ENCODE measurements at regions not wholly inside any gene's neighbourhood (a gene's known extent, or its start where the extent isn't known, plus 50 kb on each side); places are given as distances from the start of the nearest gene placed in this dataset.

DNA sequence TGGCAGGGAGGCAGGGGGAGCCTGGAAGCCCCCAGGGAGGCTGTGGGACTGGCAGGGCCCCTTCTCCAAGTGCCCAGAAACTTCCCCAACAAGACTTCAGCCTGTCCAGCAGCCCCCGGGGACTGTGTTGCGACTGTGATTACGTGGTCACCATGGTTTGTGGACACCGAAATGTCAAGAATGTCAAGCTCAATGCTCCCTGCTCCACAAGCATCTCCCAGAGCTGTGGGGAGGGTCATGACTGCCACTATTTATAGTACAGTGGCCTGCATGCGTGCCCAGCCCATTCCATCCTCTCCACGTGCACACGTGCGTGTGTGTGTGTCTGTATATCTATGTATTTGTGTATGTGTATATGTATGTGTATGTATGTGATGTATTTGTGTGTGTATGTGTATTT is 93.8 kb upstream of the MBOAT2 start:
- no peaks in the 10 kb centered on the region for H3K36me3 ChIP-seq (ENCODE audit: control insufficient read depth in 2 of 2, extremely low read depth in 1 of 2, insufficient read depth in 1 of 2, low read length in 1 of 2)
- POLR2A ChIA-PET = no interaction called here
- H3K36me3 Mint-ChIP-seq = no peaks in the 10 kb centered on the region
- H3K27me3 ChIP-seq (replicated peaks in 1 of 2; ENCODE audit: control insufficient read depth in 2 of 2, extremely low read depth in 1 of 2, insufficient read depth in 2 of 2, low read length in 1 of 2) = peaks cover 0 to 43% of the 10 kb centered on the region in 2 experiments
- H3K4me1 Mint-ChIP-seq = peaks cover 6 to 14% (median 8%) of the 10 kb centered on the region in 3 donors
- H3K27ac ChIP-seq (ENCODE audit: low read length) = no peak overlapping the region
- no peak overlapping the region for H3K27ac Mint-ChIP-seq
- H3K27me3 Mint-ChIP-seq = peaks cover 33 to 41% of the 10 kb centered on the region in 2 donors
- H3K9me3 Mint-ChIP-seq = no peaks in the 10 kb centered on the region
- H3K4me3 ChIP-seq (ENCODE audit: control insufficient read depth in 1 of 2, extremely low read depth in 1 of 2, low read length in 1 of 2) = no peak overlapping the region
- DNase-seq (no peak), ATAC-seq (replicated peaks in 1 of 4) (no peak)
- no peaks in the 10 kb centered on the region for H3K9me3 ChIP-seq
- H3K4me1 ChIP-seq (ENCODE audit: control insufficient read depth in 1 of 2, extremely low read depth in 1 of 2, insufficient read depth in 2 of 2, low read length in 2 of 2) = no peaks in the 10 kb centered on the region
- CTCF ChIA-PET = no interaction called here
- H3K4me3 Mint-ChIP-seq = no peak overlapping the region
- 89% methylated on average over 6 of the region's 8 CpGs for WGBS (ENCODE audit: insufficient coverage)

DNA sequence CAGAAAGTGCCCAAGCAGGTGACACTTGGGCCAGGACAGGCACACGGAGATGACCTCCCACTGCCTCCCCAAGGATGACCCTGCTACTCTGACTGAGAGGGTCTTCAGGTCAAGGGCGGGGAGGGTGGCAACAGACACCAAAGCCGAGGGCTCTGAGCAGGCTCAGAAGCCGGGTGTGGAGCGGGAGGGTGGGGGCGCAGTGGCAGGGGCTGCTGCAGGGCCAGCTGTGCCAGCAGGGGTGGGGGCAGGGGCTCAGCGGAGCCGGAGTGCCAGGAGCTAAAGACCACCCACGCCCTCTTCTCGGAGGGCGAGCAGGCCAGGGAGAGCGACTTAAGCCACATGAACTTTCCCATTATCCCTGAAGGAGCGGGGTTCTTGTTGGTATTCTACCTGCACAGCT is 93.3 kb upstream of the MBOAT2 start:
- Histone ChIP-seq H3K4me3 (ENCODE audit: control insufficient read depth in 1 of 2, extremely low read depth in 1 of 2, low read length in 1 of 2) (no peak overlapping the region), H3K9me3 (no peaks in the 10 kb centered on the region), H3K4me1 (ENCODE audit: control insufficient read depth in 1 of 2, extremely low read depth in 1 of 2, insufficient read depth in 2 of 2, low read length in 2 of 2) (no peaks in the 10 kb centered on the region), H3K27ac (ENCODE audit: low read length) (no peak overlapping the region), H3K36me3 (ENCODE audit: control insufficient read depth in 2 of 2, extremely low read depth in 1 of 2, insufficient read depth in 1 of 2, low read length in 1 of 2) (no peaks in the 10 kb centered on the region), H3K27me3 (replicated peaks in 1 of 2; ENCODE audit: control insufficient read depth in 2 of 2, extremely low read depth in 1 of 2, insufficient read depth in 2 of 2, low read length in 1 of 2) (peaks cover 0 to 43% of the 10 kb centered on the region in 2 experiments)
- DNase-seq = no peak
- ATAC-seq (replicated peaks in 1 of 4) = no peak
- Mint-ChIP-seq H3K27ac (no peak overlapping the region), H3K4me3 (no peak overlapping the region), H3K9me3 (no peaks in the 10 kb centered on the region), H3K4me1 (peaks cover 6 to 14% (median 8%) of the 10 kb centered on the region in 3 donors), H3K36me3 (no peaks in the 10 kb centered on the region), H3K27me3 (peaks cover 36 to 42% of the 10 kb centered on the region in 2 donors)
- ChIA-PET CTCF (no interaction called here), POLR2A (no interaction called here)
- WGBS (ENCODE audit: insufficient coverage) = 96% methylated on average over 10 of the region's 13 CpGs

DNA sequence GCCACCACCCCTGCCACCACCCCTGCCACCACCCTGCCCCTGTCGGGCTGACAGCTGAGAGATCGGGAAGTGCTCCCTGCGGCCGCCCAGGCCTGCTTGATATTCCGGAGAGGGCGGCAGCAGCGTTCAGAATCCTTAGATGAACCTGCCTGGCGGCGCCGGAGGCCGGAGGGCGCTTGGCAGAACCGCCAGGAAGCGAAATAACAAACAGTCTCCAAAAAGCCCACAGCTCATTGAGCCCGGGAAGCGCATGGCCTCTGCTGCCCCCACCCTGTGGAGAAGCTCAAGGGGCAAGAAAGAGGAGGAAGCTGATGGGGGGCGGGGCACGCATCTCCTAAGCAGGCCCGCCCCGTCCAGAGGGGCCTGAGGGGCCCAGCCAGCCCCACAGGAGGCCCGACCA is 92.2 kb upstream of the MBOAT2 start:
- Histone ChIP-seq H3K9me3 (no peaks in the 10 kb centered on the region), H3K36me3 (ENCODE audit: control insufficient read depth in 2 of 2, extremely low read depth in 1 of 2, insufficient read depth in 1 of 2, low read length in 1 of 2) (no peaks in the 10 kb centered on the region), H3K27me3 (replicated peaks in 1 of 2; ENCODE audit: control insufficient read depth in 2 of 2, extremely low read depth in 1 of 2, insufficient read depth in 2 of 2, low read length in 1 of 2) (peaks cover 0 to 43% of the 10 kb centered on the region in 2 experiments), H3K4me3 (ENCODE audit: control insufficient read depth in 1 of 2, extremely low read depth in 1 of 2, low read length in 1 of 2) (no peak overlapping the region), H3K4me1 (ENCODE audit: control insufficient read depth in 1 of 2, extremely low read depth in 1 of 2, insufficient read depth in 2 of 2, low read length in 2 of 2) (no peaks in the 10 kb centered on the region), H3K27ac (ENCODE audit: low read length) (no peak overlapping the region)
- Mint-ChIP-seq H3K4me1 (peaks cover 6 to 14% (median 8%) of the 10 kb centered on the region in 3 donors), H3K9me3 (no peaks in the 10 kb centered on the region), H3K36me3 (no peaks in the 10 kb centered on the region), H3K4me3 (no peak overlapping the region), H3K27me3 (peaks cover 36 to 40% of the 10 kb centered on the region in 2 donors), H3K27ac (no peak overlapping the region)
- POLR2A ChIA-PET = no interaction called here
- DNase-seq (peak in 2 of 35 experiments; percentile 3 to 13), ATAC-seq (replicated peaks in 1 of 4) (no peak)
- CTCF ChIA-PET = interaction anchor here in 1 of 2 donors (0.6 kb wide), 1 partner anchor 119 kb away, joined by 3 read pairs; no protein-coding TSS in a partner anchor
- WGBS (ENCODE audit: insufficient coverage) = 29% methylated on average over 20 of the region's 21 CpGs

DNA sequence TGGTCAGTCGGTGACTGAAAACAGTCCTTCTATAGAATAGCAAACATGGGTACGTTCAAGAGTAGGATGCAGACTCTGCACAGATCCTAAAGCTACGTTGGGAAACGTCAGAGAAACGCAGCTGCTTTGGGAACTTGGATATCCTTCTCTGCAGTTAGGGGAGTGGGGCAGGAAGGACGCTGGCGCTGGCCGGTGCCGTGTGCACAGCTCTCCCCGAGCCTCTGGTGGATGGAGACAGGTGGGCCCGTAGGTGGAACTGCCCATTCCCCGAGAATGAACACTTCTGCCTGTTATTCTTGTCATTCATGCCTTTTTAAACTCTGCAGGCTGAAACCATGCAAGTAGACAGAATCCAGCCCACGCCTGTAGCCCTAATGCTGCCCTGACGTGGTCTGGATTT is 91.7 kb upstream of the MBOAT2 start:
- no peak for DNase-seq
- H3K27me3 Mint-ChIP-seq = peaks cover 36 to 40% of the 10 kb centered on the region in 2 donors
- Histone ChIP-seq H3K36me3 (ENCODE audit: control insufficient read depth in 2 of 2, extremely low read depth in 1 of 2, insufficient read depth in 1 of 2, low read length in 1 of 2) (no peaks in the 10 kb centered on the region), H3K27ac (ENCODE audit: low read length) (no peak overlapping the region), H3K27me3 (replicated peaks in 1 of 2; ENCODE audit: control insufficient read depth in 2 of 2, extremely low read depth in 1 of 2, insufficient read depth in 2 of 2, low read length in 1 of 2) (peaks cover 0 to 42% of the 10 kb centered on the region in 2 experiments), H3K9me3 (no peaks in the 10 kb centered on the region), H3K4me3 (ENCODE audit: control insufficient read depth in 1 of 2, extremely low read depth in 1 of 2, low read length in 1 of 2) (no peak overlapping the region), H3K4me1 (ENCODE audit: control insufficient read depth in 1 of 2, extremely low read depth in 1 of 2, insufficient read depth in 2 of 2, low read length in 2 of 2) (no peaks in the 10 kb centered on the region)
- H3K4me3 Mint-ChIP-seq = no peak overlapping the region
- POLR2A ChIA-PET = no interaction called here
- no peaks in the 10 kb centered on the region for H3K9me3 Mint-ChIP-seq
- no peak for ATAC-seq (replicated peaks in 1 of 4)
- H3K27ac Mint-ChIP-seq = no peak overlapping the region
- peaks cover 6 to 14% (median 8%) of the 10 kb centered on the region in 3 donors for H3K4me1 Mint-ChIP-seq
- CTCF ChIA-PET = interaction anchor here in 1 of 2 donors (0.6 kb wide), 1 partner anchor 120 kb away, joined by 3 read pairs; no protein-coding TSS in a partner anchor
- WGBS (ENCODE audit: insufficient coverage) = 83% methylated on average over 8 of the region's 14 CpGs
- H3K36me3 Mint-ChIP-seq = no peaks in the 10 kb centered on the region

DNA sequence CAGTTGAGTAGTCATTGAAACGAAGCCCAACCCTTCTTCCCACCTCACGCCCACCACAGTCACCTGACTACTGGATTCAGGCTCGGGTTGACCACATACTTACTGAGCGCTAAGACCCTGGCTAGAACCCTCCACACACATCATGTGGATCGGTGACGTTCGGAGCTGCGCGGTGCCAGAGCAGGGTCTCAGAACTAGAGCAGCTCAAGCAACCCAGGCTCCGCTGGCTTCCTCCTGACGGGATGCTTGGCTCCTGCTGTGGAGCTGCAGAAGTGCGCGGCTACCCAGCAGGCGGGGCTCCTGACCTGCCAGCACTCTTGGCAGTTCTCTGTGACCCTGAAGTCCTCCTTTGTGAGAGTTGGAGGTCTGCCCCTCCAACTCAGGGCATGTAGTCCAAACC is 90.6 kb upstream of the MBOAT2 start:
- H3K27ac Mint-ChIP-seq = no peak overlapping the region
- H3K4me3 ChIP-seq (ENCODE audit: control insufficient read depth in 1 of 2, extremely low read depth in 1 of 2, low read length in 1 of 2) = no peak overlapping the region
- no peaks in the 10 kb centered on the region for H3K9me3 Mint-ChIP-seq
- no peaks in the 10 kb centered on the region for H3K9me3 ChIP-seq
- peaks cover 36 to 40% of the 10 kb centered on the region in 2 donors for H3K27me3 Mint-ChIP-seq
- H3K4me3 Mint-ChIP-seq = no peak overlapping the region
- no peak overlapping the region for H3K27ac ChIP-seq (ENCODE audit: low read length)
- H3K27me3 ChIP-seq (replicated peaks in 1 of 2; ENCODE audit: control insufficient read depth in 2 of 2, extremely low read depth in 1 of 2, insufficient read depth in 2 of 2, low read length in 1 of 2) = peaks cover 0 to 44% of the 10 kb centered on the region in 2 experiments
- ChIA-PET POLR2A (no interaction called here), CTCF (no interaction called here)
- no peaks in the 10 kb centered on the region for H3K36me3 Mint-ChIP-seq
- DNase-seq = no peak
- H3K4me1 ChIP-seq (ENCODE audit: control insufficient read depth in 1 of 2, extremely low read depth in 1 of 2, insufficient read depth in 2 of 2, low read length in 2 of 2) = no peaks in the 10 kb centered on the region
- H3K4me1 Mint-ChIP-seq = peaks cover under 1 to 9% (median 4%) of the 10 kb centered on the region in 3 donors
- 82% methylated on average over 13 of the region's 14 CpGs for whole genome bisulfite sequencing (ENCODE audit: insufficient coverage)
- ATAC-seq (replicated peaks in 1 of 4) = no peak
- H3K36me3 ChIP-seq (ENCODE audit: control insufficient read depth in 2 of 2, extremely low read depth in 1 of 2, insufficient read depth in 1 of 2, low read length in 1 of 2) = no peaks in the 10 kb centered on the region

DNA sequence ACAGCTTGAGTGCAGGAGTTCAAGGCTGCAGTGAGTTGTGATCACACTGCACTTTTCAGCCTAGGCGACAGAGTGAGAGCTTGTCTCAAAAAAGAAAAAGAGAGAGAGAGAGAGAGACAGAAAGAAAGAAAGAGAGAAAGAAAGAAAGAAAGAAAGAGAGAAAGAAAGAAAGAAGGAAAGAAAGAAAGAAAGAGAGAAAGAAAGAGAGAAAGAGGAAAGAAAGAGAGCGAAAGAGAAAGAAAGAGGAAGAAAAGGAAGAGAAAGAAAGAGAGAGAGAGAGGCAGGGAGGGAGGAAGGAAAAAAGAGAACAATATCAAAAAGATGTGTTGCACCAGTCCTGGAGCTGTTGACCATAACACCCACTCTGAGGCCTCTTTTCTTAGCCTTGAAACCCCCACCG is 89.8 kb upstream of the MBOAT2 start:
- no peak overlapping the region for H3K27ac Mint-ChIP-seq
- ChIA-PET POLR2A (no interaction called here), CTCF (interaction anchor here in 1 of 2 donors (0.6 kb wide), 1 partner anchor 52 kb away, joined by 3 read pairs; no protein-coding TSS in a partner anchor)
- peaks cover 36 to 40% of the 10 kb centered on the region in 2 donors for H3K27me3 Mint-ChIP-seq
- H3K4me3 ChIP-seq (ENCODE audit: control insufficient read depth in 1 of 2, extremely low read depth in 1 of 2, low read length in 1 of 2) = no peak overlapping the region
- 79% methylated on average over 2 of the region's 3 CpGs for WGBS (ENCODE audit: insufficient coverage)
- no peaks in the 10 kb centered on the region for H3K9me3 Mint-ChIP-seq
- no peak for ATAC-seq (replicated peaks in 1 of 4)
- peaks cover 0 to 5% (median 0%) of the 10 kb centered on the region in 3 donors for H3K4me1 Mint-ChIP-seq
- H3K27ac ChIP-seq (ENCODE audit: low read length) = no peak overlapping the region
- peaks cover 0 to 40% of the 10 kb centered on the region in 2 experiments for H3K27me3 ChIP-seq (replicated peaks in 1 of 2; ENCODE audit: control insufficient read depth in 2 of 2, extremely low read depth in 1 of 2, insufficient read depth in 2 of 2, low read length in 1 of 2)
- no peak for DNase-seq
- H3K36me3 Mint-ChIP-seq = no peaks in the 10 kb centered on the region
- H3K4me3 Mint-ChIP-seq = no peak overlapping the region
- H3K4me1 ChIP-seq (ENCODE audit: control insufficient read depth in 1 of 2, extremely low read depth in 1 of 2, insufficient read depth in 2 of 2, low read length in 2 of 2) = no peaks in the 10 kb centered on the region
- no peaks in the 10 kb centered on the region for H3K36me3 ChIP-seq (ENCODE audit: control insufficient read depth in 2 of 2, extremely low read depth in 1 of 2, insufficient read depth in 1 of 2, low read length in 1 of 2)
- H3K9me3 ChIP-seq = no peaks in the 10 kb centered on the region
